ENCODE measurements at regions not wholly inside any gene's neighbourhood (a gene's known extent, or its start where the extent isn't known, plus 50 kb on each side); places are given as distances from the start of the nearest gene placed in this dataset.

GRCh38 chr6:118752803-118753202 lies 101.4 kb upstream of the CEP85L start:
- no peaks in the 10 kb centered on the region for H3K79me2 ChIP-seq (ENCODE audit: low read depth)
- H3K27me3 ChIP-seq (ENCODE audit: insufficient read depth, low read depth), result no peaks in the 10 kb centered on the region
- no peak overlapping the region for H3K4me2 ChIP-seq
- H3F3A ChIP-seq (ENCODE audit: insufficient read depth, low read depth), result no peaks in the 10 kb centered on the region
- H2AFZ ChIP-seq, result no peak overlapping the region
- POLR2A ChIA-PET (ENCODE audit: unreplicated experiment), result no interaction called here
- CTCF ChIA-PET, result no interaction called here
- no peaks in the 10 kb centered on the region for H3K9me3 ChIP-seq (ENCODE audit: insufficient read depth, low read depth)
- no peak for DNase-seq
- H3K9me2 ChIP-seq (ENCODE audit: insufficient read depth), result no peaks in the 10 kb centered on the region
- no peaks in the 10 kb centered on the region for H4K20me1 ChIP-seq (ENCODE audit: insufficient read depth)
- no peak overlapping the region for H3K27ac ChIP-seq
- BruUV-seq (replicated peaks), result no TSS peak
- no peak overlapping the region for H3K4me3 ChIP-seq
- TF ChIP-seq EZH2 (IDR thresholded peaks at IDR 0.05; ENCODE audit: low read depth) (no peak), CTCF (conservative IDR thresholded peaks at IDR 0.05) (no peak)
- no peaks in the 10 kb centered on the region for H3K36me3 ChIP-seq (ENCODE audit: low read depth)
- intact Hi-C loops (cut with micrococcal nuclease; ENCODE audit: unreplicated experiment), result no loop called here
- no peaks in the 10 kb centered on the region for H3K4me1 ChIP-seq (replicated peaks; ENCODE audit: insufficient read depth)

GRCh38 chr6:118751072-118751471 lies 99.7 kb upstream of the CEP85L start:
- H3F3A ChIP-seq (ENCODE audit: insufficient read depth, low read depth), result no peaks in the 10 kb centered on the region
- H3K27me3 ChIP-seq (ENCODE audit: insufficient read depth, low read depth), result no peaks in the 10 kb centered on the region
- no peaks in the 10 kb centered on the region for H4K20me1 ChIP-seq (ENCODE audit: insufficient read depth)
- no peak overlapping the region for H3K4me2 ChIP-seq
- intact Hi-C loops (cut with micrococcal nuclease; ENCODE audit: unreplicated experiment), result no loop called here
- no peaks in the 10 kb centered on the region for H3K9me2 ChIP-seq (ENCODE audit: insufficient read depth)
- CTCF ChIA-PET, result no interaction called here
- no peak overlapping the region for H2AFZ ChIP-seq
- TF ChIP-seq EZH2 (IDR thresholded peaks at IDR 0.05; ENCODE audit: low read depth) (no peak), CTCF (conservative IDR thresholded peaks at IDR 0.05) (no peak)
- H3K9me3 ChIP-seq (ENCODE audit: insufficient read depth, low read depth), result no peaks in the 10 kb centered on the region
- DNase-seq, result no peak
- no peaks in the 10 kb centered on the region for H3K79me2 ChIP-seq (ENCODE audit: low read depth)
- no peak overlapping the region for H3K4me3 ChIP-seq
- POLR2A ChIA-PET (ENCODE audit: unreplicated experiment), result no interaction called here
- no peak overlapping the region for H3K27ac ChIP-seq
- H3K36me3 ChIP-seq (ENCODE audit: low read depth), result no peaks in the 10 kb centered on the region
- no peaks in the 10 kb centered on the region for H3K4me1 ChIP-seq (replicated peaks; ENCODE audit: insufficient read depth)
- BruUV-seq (replicated peaks), result no TSS peak

GRCh38 chr6:118750143-118750542 lies 98.8 kb upstream of the CEP85L start:
- CTCF ChIA-PET, result no interaction called here
- no peak for TF ChIP-seq EZH2 (IDR thresholded peaks at IDR 0.05; ENCODE audit: low read depth)
- TF ChIP-seq CTCF (conservative IDR thresholded peaks at IDR 0.05), result no peak
- H3K36me3 ChIP-seq (ENCODE audit: low read depth), result no peaks in the 10 kb centered on the region

More at GRCh38 chr6:118750143-118750542, 98.8 kb upstream of the CEP85L start:
- Histone ChIP-seq H3K9me3 (ENCODE audit: insufficient read depth, low read depth) (no peaks in the 10 kb centered on the region), H3K27ac (no peak overlapping the region), H3K9me2 (ENCODE audit: insufficient read depth) (no peaks in the 10 kb centered on the region), H3K4me2 (no peak overlapping the region), H3K79me2 (ENCODE audit: low read depth) (no peaks in the 10 kb centered on the region), H3F3A (ENCODE audit: insufficient read depth, low read depth) (no peaks in the 10 kb centered on the region), H3K4me3 (no peak overlapping the region), H4K20me1 (ENCODE audit: insufficient read depth) (no peaks in the 10 kb centered on the region), H3K27me3 (ENCODE audit: insufficient read depth, low read depth) (no peaks in the 10 kb centered on the region), H2AFZ (no peak overlapping the region), H3K4me1 (replicated peaks; ENCODE audit: insufficient read depth) (no peaks in the 10 kb centered on the region)
- no TSS peak for BruUV-seq (replicated peaks)
- DNase-seq, result no peak
- POLR2A ChIA-PET (ENCODE audit: unreplicated experiment), result no interaction called here
- intact Hi-C loops (cut with micrococcal nuclease; ENCODE audit: unreplicated experiment), result no loop called here

Data from PC-9 (cell line).